ENCODE measurements at regions not wholly inside any gene's neighbourhood (a gene's known extent, or its start where the extent isn't known, plus 50 kb on each side); places are given as distances from the start of the nearest gene placed in this dataset.

- Histone ChIP-seq H3K4me1 (ENCODE audit: low read length) (no peaks in the 10 kb centered on the region), H3K36me3 (replicated peaks; ENCODE audit: insufficient read depth, low read length) (no peaks in the 10 kb centered on the region), H3F3A (ENCODE audit: insufficient read depth, low read length) (no peaks in the 10 kb centered on the region), H3K27me3 (replicated peaks; ENCODE audit: insufficient read depth, low read length) (no peaks in the 10 kb centered on the region), H3K9me2 (replicated peaks; ENCODE audit: insufficient read depth, low read length) (no peaks in the 10 kb centered on the region), H4K20me1 (ENCODE audit: insufficient read depth, low read length) (no peaks in the 10 kb centered on the region), H3K4me3 (ENCODE audit: low read length) (no peak overlapping the region), H3K9ac (ENCODE audit: low read length) (no peak overlapping the region), H3K27ac (ENCODE audit: low read length) (no peak overlapping the region), H3K4me2 (ENCODE audit: low read depth, low read length) (no peak overlapping the region), H3K9me3 (replicated peaks; ENCODE audit: insufficient read depth, low read length) (no peaks in the 10 kb centered on the region), H2AFZ (ENCODE audit: low read length) (no peak overlapping the region), H3K79me2 (ENCODE audit: low read length) (no peaks in the 10 kb centered on the region)
- no peak for DNase-seq
- TF ChIP-seq CTCF (IDR thresholded peaks at IDR 0.05; ENCODE audit: low read length) (no peak), EZH2 (optimal IDR thresholded peaks at IDR 0.05; ENCODE audit: low read depth, low read length) (no peak), EZH2phosphoT487 (IDR thresholded peaks at IDR 0.05; ENCODE audit: low read length) (no peak)
Measured at GRCh38 chr2:167750675-167751074, 496.7 kb downstream of the STK39 start.

- Histone ChIP-seq H3K79me2 (ENCODE audit: low read length) (no peaks in the 10 kb centered on the region), H3K9me2 (replicated peaks; ENCODE audit: insufficient read depth, low read length) (no peaks in the 10 kb centered on the region), H3F3A (ENCODE audit: insufficient read depth, low read length) (no peaks in the 10 kb centered on the region), H3K27ac (ENCODE audit: low read length) (no peak overlapping the region), H3K4me2 (ENCODE audit: low read depth, low read length) (no peak overlapping the region), H2AFZ (ENCODE audit: low read length) (no peak overlapping the region), H4K20me1 (ENCODE audit: insufficient read depth, low read length) (no peaks in the 10 kb centered on the region), H3K9ac (ENCODE audit: low read length) (no peak overlapping the region), H3K9me3 (replicated peaks; ENCODE audit: insufficient read depth, low read length) (no peaks in the 10 kb centered on the region), H3K36me3 (replicated peaks; ENCODE audit: insufficient read depth, low read length) (no peaks in the 10 kb centered on the region), H3K4me1 (ENCODE audit: low read length) (no peaks in the 10 kb centered on the region), H3K27me3 (replicated peaks; ENCODE audit: insufficient read depth, low read length) (no peaks in the 10 kb centered on the region), H3K4me3 (ENCODE audit: low read length) (no peak overlapping the region)
- no peak for DNase-seq
- TF ChIP-seq EZH2phosphoT487 (IDR thresholded peaks at IDR 0.05; ENCODE audit: low read length) (no peak), CTCF (IDR thresholded peaks at IDR 0.05; ENCODE audit: low read length) (no peak), EZH2 (optimal IDR thresholded peaks at IDR 0.05; ENCODE audit: low read depth, low read length) (no peak)
Measured at GRCh38 chr2:167749660-167750059, 497.7 kb downstream of the STK39 start.

GRCh38 chr2:167749016-167749415 lies 498.4 kb downstream of the STK39 start:
- Histone ChIP-seq H4K20me1 (ENCODE audit: insufficient read depth, low read length) (no peaks in the 10 kb centered on the region), H3K9me2 (replicated peaks; ENCODE audit: insufficient read depth, low read length) (no peaks in the 10 kb centered on the region), H3K4me3 (ENCODE audit: low read length) (no peak overlapping the region), H3K9me3 (replicated peaks; ENCODE audit: insufficient read depth, low read length) (no peaks in the 10 kb centered on the region), H3K27me3 (replicated peaks; ENCODE audit: insufficient read depth, low read length) (no peaks in the 10 kb centered on the region), H3K36me3 (replicated peaks; ENCODE audit: insufficient read depth, low read length) (no peaks in the 10 kb centered on the region), H3K79me2 (ENCODE audit: low read length) (no peaks in the 10 kb centered on the region), H3K9ac (ENCODE audit: low read length) (no peak overlapping the region), H2AFZ (ENCODE audit: low read length) (no peak overlapping the region), H3K27ac (ENCODE audit: low read length) (no peak overlapping the region), H3F3A (ENCODE audit: insufficient read depth, low read length) (no peaks in the 10 kb centered on the region), H3K4me2 (ENCODE audit: low read depth, low read length) (no peak overlapping the region), H3K4me1 (ENCODE audit: low read length) (no peaks in the 10 kb centered on the region)
- DNase-seq, result no peak
- TF ChIP-seq CTCF (IDR thresholded peaks at IDR 0.05; ENCODE audit: low read length), result no peak

GRCh38 chr2:167748536-167748935 lies 498.9 kb downstream of the STK39 start:
- Histone ChIP-seq H3K9me2 (replicated peaks; ENCODE audit: insufficient read depth, low read length) (no peaks in the 10 kb centered on the region), H3K27me3 (replicated peaks; ENCODE audit: insufficient read depth, low read length) (no peaks in the 10 kb centered on the region), H2AFZ (ENCODE audit: low read length) (no peak overlapping the region), H3K9ac (ENCODE audit: low read length) (no peak overlapping the region), H3K4me1 (ENCODE audit: low read length) (no peaks in the 10 kb centered on the region), H4K20me1 (ENCODE audit: insufficient read depth, low read length) (no peaks in the 10 kb centered on the region), H3K4me3 (ENCODE audit: low read length) (no peak overlapping the region), H3K79me2 (ENCODE audit: low read length) (no peaks in the 10 kb centered on the region), H3K27ac (ENCODE audit: low read length) (no peak overlapping the region), H3K36me3 (replicated peaks; ENCODE audit: insufficient read depth, low read length) (no peaks in the 10 kb centered on the region), H3K9me3 (replicated peaks; ENCODE audit: insufficient read depth, low read length) (no peaks in the 10 kb centered on the region), H3F3A (ENCODE audit: insufficient read depth, low read length) (no peaks in the 10 kb centered on the region), H3K4me2 (ENCODE audit: low read depth, low read length) (no peak overlapping the region)
- DNase-seq, result no peak
- TF ChIP-seq EZH2 (optimal IDR thresholded peaks at IDR 0.05; ENCODE audit: low read depth, low read length), result no peak
- no peak for TF ChIP-seq EZH2phosphoT487 (IDR thresholded peaks at IDR 0.05; ENCODE audit: low read length)

Data from MM.1S (cell line).